Panc1 (cell line): ENCODE measurements at regions not wholly inside any gene's neighbourhood (a gene's known extent, or its start where the extent isn't known, plus 50 kb on each side); places are given as distances from the start of the nearest gene placed in this dataset.

Experiments used
- POLR2AphosphoS5 ChIP-seq: IDR thresholded peaks from 2 replicates; pipeline ENCODE4 v1.6.1; 2012; ENCODE audit warnings: mild to moderate bottlenecking, low read depth, low read length, moderate library complexity
- TF ChIP-seq, protein P1 (sequence below): fragments of 450-650 bp; IDR thresholded peaks from 2 replicates; pipeline ENCODE4 v1.5.1; 2017; ENCODE audit warnings: mild to moderate bottlenecking

DNA sequence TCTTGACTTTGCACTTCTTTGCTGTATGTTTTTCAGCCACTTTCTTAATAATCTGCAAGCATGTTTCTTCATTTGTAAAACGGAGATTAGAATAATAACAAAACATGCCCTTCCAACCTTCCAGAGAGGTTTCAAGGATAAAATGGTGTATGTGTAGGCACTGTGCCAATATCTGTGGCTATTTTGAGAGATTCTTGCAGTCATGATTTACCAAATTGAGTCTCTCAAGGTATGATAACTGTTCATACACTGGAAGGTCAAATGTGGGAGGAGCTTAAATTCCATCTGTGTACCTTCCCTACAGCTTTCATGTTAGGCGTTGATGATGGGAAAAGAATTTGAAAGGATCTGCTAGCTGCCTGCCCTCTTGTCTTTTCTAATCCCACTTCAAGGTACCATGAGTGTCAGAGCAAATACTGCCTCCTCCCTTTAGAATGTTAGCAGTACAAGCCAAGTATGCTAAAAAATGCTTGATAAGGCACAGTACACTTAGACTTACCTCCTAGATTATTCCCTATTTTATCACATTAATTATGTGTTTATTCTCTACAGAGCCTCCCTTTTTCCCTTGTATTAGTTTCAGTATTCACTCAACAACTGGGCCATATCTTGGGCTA lies 78.0 kb upstream of the ST8SIA2 start:
- TF ChIP-seq, protein P1, sequence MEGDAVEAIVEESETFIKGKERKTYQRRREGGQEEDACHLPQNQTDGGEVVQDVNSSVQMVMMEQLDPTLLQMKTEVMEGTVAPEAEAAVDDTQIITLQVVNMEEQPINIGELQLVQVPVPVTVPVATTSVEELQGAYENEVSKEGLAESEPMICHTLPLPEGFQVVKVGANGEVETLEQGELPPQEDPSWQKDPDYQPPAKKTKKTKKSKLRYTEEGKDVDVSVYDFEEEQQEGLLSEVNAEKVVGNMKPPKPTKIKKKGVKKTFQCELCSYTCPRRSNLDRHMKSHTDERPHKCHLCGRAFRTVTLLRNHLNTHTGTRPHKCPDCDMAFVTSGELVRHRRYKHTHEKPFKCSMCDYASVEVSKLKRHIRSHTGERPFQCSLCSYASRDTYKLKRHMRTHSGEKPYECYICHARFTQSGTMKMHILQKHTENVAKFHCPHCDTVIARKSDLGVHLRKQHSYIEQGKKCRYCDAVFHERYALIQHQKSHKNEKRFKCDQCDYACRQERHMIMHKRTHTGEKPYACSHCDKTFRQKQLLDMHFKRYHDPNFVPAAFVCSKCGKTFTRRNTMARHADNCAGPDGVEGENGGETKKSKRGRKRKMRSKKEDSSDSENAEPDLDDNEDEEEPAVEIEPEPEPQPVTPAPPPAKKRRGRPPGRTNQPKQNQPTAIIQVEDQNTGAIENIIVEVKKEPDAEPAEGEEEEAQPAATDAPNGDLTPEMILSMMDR: no peak
- TF ChIP-seq POLR2AphosphoS5: no peak
